Omental fat pad (tissue), 3 donors: ENCODE measurements at regions not wholly inside any gene's neighbourhood (a gene's known extent, or its start where the extent isn't known, plus 50 kb on each side); places are given as distances from the start of the nearest gene placed in this dataset.
A peak's percentile ranks its signal among the peaks of the same experiment; 100 is the strongest.

Experiments
- ATAC-seq: fragments of 150-250 bp; one replicate; pipeline ENCODE4 v1.9.1; 2016; ENCODE audit warnings: mild to moderate bottlenecking, moderate library complexity; ENCODE audit not compliant: low FRiP score
- DNase-seq: peaks from one replicate; pipeline ENCODE4 v3.0.0-alpha.2; 2019; ENCODE audit warnings: low spot score
- TF ChIP-seq, protein P1 (sequence below), 3 donors: fragments of 450-650 bp; IDR thresholded peaks; one replicate each; pipeline ENCODE4 v1.5.1; 2016 to 2017; ENCODE audit warnings: antibody characterized with exemption in 3 of 3, mild to moderate bottlenecking in 3 of 3, moderate library complexity in 2 of 3

DNA sequence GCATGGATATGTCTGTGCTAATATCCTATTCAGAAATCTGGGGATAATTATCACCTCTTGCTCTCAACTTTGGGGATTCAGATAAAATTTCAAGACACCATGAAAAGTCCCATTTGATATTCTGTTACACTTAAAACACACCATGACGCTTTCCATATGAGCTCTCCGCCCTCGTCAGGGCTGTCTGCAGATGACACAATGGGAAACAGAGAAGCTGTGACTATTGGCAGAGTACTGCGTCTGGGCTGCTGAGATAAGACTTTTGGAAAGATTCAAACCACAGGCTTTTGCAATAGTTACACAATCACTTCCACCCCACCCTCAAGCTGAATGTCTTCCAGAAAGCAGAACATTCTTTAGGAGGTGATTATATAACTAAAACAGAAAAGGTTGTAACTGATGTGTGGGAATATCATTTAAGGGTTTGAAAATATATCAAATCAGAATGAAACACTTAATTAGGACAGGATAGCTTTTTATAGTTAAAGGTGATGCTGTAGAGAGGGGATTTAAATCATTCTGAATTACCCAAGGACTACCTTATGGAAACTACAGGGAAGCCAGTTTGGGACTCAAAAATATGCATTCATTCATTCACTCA is 75.3 kb upstream of the TMPO start:
- DNase-seq (no peak), ATAC-seq (peak; percentile 96)
- TF ChIP-seq, protein P1, sequence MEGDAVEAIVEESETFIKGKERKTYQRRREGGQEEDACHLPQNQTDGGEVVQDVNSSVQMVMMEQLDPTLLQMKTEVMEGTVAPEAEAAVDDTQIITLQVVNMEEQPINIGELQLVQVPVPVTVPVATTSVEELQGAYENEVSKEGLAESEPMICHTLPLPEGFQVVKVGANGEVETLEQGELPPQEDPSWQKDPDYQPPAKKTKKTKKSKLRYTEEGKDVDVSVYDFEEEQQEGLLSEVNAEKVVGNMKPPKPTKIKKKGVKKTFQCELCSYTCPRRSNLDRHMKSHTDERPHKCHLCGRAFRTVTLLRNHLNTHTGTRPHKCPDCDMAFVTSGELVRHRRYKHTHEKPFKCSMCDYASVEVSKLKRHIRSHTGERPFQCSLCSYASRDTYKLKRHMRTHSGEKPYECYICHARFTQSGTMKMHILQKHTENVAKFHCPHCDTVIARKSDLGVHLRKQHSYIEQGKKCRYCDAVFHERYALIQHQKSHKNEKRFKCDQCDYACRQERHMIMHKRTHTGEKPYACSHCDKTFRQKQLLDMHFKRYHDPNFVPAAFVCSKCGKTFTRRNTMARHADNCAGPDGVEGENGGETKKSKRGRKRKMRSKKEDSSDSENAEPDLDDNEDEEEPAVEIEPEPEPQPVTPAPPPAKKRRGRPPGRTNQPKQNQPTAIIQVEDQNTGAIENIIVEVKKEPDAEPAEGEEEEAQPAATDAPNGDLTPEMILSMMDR (IDR thresholded peaks at IDR 0.05) = no peak

DNA sequence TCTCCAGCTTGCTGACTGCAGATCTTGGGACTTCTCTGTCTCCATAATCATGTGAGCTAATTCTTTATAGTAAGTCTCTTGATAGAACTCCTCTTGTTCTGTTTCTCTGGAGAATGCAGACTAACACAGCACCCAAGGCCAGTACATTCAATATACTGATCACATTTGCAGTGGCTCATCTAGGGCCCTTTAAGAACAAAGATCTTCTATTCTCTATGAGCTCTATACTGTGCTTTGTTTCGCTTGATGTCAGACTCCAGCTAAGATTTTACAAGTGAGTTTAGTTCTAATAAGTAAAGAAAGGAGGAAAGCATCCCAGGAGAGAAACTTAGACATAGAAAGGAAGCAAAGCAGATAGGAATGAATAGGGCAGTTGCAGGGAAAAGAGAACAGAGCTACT is 69.3 kb upstream of the TMPO start:
- ATAC-seq (no peak), DNase-seq (no peak)
- TF ChIP-seq, protein P1 (IDR thresholded peaks at IDR 0.05) = no peak

DNA sequence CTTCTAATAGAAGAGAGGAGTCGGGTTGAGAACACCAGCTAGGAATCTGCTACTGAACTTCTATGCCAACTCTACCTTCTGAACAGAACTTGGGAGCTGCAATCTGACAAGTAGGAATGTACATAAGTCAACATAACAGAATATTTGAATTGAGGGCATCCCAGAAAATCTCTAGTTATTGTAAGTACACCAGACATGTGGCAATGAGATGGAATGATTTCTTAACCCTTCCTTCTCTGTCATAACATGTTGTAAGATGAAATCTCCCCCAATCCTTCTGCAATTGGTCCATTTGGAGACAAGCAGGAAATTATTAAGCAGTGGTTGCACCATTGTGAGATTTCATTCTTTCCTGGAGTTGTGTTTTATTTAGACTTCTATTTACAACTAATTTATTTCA is 68.7 kb upstream of the TMPO start:
- DNase-seq (no peak), ATAC-seq (no peak)
- TF ChIP-seq, protein P1 (IDR thresholded peaks at IDR 0.05) = no peak

DNA sequence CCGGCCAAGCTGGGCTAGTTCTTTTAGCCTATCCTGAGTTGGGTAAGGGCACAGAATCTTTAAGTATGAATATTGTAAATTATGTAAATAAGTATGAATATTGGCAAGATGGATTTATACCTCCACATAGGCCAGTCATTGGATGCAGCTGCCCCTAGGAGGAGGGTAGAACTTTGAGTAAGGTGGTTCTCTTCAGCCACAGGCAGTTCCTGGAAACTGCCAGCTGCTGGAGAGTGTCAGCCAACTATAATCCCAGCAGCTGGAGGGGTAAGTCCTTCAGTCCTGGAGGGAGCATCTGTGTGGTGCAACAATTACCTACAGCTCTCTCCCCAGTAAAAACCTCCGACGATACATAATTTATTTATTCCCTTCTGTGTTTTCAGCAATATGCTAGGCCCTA is 65.8 kb upstream of the TMPO start:
- ATAC-seq = no peak
- no peak for DNase-seq
- TF ChIP-seq, protein P1 (IDR thresholded peaks at IDR 0.05) = no peak

GRCh38 chr12:98453070-98453469 is 62.3 kb upstream of the TMPO start:
- TF ChIP-seq, protein P1 (IDR thresholded peaks at IDR 0.05) = no peak
- DNase-seq = no peak
- peak; percentile 89 for ATAC-seq

DNA sequence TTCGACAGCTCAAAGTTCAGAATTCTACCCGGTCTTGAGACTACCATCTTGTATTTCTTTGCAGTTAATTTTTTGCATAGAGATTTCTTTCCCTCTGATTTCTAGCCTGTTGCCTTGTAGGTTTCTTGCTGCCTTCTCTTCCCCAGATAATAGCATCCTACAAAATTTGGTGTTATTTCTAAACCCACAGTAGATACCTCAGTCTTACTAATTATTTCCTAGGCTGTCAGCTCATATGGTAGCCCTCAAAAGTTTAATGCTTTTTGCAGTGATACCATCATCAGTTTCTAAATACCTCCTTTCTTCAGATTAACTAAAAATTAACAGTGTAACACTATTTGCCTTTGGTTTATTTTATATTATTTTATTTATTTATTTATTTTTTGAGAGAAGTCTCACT is 61.9 kb upstream of the TMPO start:
- no peak for DNase-seq
- TF ChIP-seq, protein P1 (IDR thresholded peaks at IDR 0.05) = no peak
- no peak for ATAC-seq

GRCh38 chr12:98456041-98456440 is 59.3 kb upstream of the TMPO start:
- TF ChIP-seq, protein P1 (IDR thresholded peaks at IDR 0.05) = no peak
- DNase-seq (no peak), ATAC-seq (no peak)
